Dendritic cell treated with granulocyte-macrophage colony-stimulating factor and Interleukin-4, amounts not matched to agents 40 ng/mL and 50 ng/mL, for 4 days (primary cell): ENCODE measurements at regions not wholly inside any gene's neighbourhood (a gene's known extent, or its start where the extent isn't known, plus 50 kb on each side); places are given as distances from the start of the nearest gene placed in this dataset.

ENCODE experiments used
- H3K27ac Mint-ChIP-seq: one replicate; pipeline ENCODE4 v1.8.0; 2022; ENCODE audit warnings: mild to moderate bottlenecking, mixed read lengths
- H3K27me3 Mint-ChIP-seq: one replicate; pipeline ENCODE4 v1.8.0; 2022; ENCODE audit warnings: mild to moderate bottlenecking, mixed read lengths
- H3K36me3 Mint-ChIP-seq: one replicate; pipeline ENCODE4 v1.8.0; 2022; ENCODE audit warnings: low read depth, mixed read lengths
- H3K4me1 Mint-ChIP-seq: one replicate; pipeline ENCODE4 v1.8.0; 2022; ENCODE audit warnings: low read depth, mixed read lengths
- H3K4me3 Mint-ChIP-seq: one replicate; pipeline ENCODE4 v1.8.0; 2022; ENCODE audit warnings: mild to moderate bottlenecking, moderate library complexity, mixed read lengths
- H3K9me3 Mint-ChIP-seq: one replicate; pipeline ENCODE4 v1.8.0; 2022; ENCODE audit warnings: mixed read lengths
- intact Hi-C: fragments of 100-400 bp; cut with micrococcal nuclease; formaldehyde crosslinking; loops from one replicate; pipeline ENCODE4 v1.15.0; 2022

- intact Hi-C loops = no loop called here
- H3K4me3 Mint-ChIP-seq = no peak overlapping the region
- H3K27ac Mint-ChIP-seq = no peak overlapping the region
- no peaks in the 10 kb centered on the region for H3K9me3 Mint-ChIP-seq
- no peaks in the 10 kb centered on the region for H3K4me1 Mint-ChIP-seq
- H3K27me3 Mint-ChIP-seq = no peaks in the 10 kb centered on the region
- no peaks in the 10 kb centered on the region for H3K36me3 Mint-ChIP-seq
Observed at GRCh38 chr11:115065314-115065713, 387.0 kb downstream of the NXPE2 start.

- H3K27ac Mint-ChIP-seq = no peak overlapping the region
- no peaks in the 10 kb centered on the region for H3K4me1 Mint-ChIP-seq
- no peaks in the 10 kb centered on the region for H3K9me3 Mint-ChIP-seq
- no peaks in the 10 kb centered on the region for H3K36me3 Mint-ChIP-seq
- H3K27me3 Mint-ChIP-seq = no peaks in the 10 kb centered on the region
- H3K4me3 Mint-ChIP-seq = no peak overlapping the region
- intact Hi-C loops = no loop called here
Observed at GRCh38 chr11:115065830-115066664, 387.7 kb downstream of the NXPE2 start.

GRCh38 chr11:115067471-115067870, 389.1 kb downstream of the NXPE2 start:
- Mint-ChIP-seq H3K36me3 (no peaks in the 10 kb centered on the region), H3K4me1 (no peaks in the 10 kb centered on the region), H3K4me3 (no peak overlapping the region), H3K9me3 (no peaks in the 10 kb centered on the region), H3K27me3 (no peaks in the 10 kb centered on the region), H3K27ac (no peak overlapping the region)
- intact Hi-C loops = no loop called here

GRCh38 chr11:115067900-115068530, 389.7 kb downstream of the NXPE2 start:
- no peaks in the 10 kb centered on the region for H3K27me3 Mint-ChIP-seq
- no peak overlapping the region for H3K27ac Mint-ChIP-seq
- H3K36me3 Mint-ChIP-seq = no peaks in the 10 kb centered on the region
- no peak overlapping the region for H3K4me3 Mint-ChIP-seq
- H3K4me1 Mint-ChIP-seq = no peaks in the 10 kb centered on the region
- intact Hi-C loops = no loop called here
- H3K9me3 Mint-ChIP-seq = no peaks in the 10 kb centered on the region

GRCh38 chr11:115069599-115069998, 391.3 kb downstream of the NXPE2 start:
- no peak overlapping the region for H3K4me3 Mint-ChIP-seq
- intact Hi-C loops = no loop called here
- H3K4me1 Mint-ChIP-seq = no peaks in the 10 kb centered on the region
- no peaks in the 10 kb centered on the region for H3K27me3 Mint-ChIP-seq
- H3K27ac Mint-ChIP-seq = no peak overlapping the region
- no peaks in the 10 kb centered on the region for H3K9me3 Mint-ChIP-seq
- H3K36me3 Mint-ChIP-seq = no peaks in the 10 kb centered on the region

- Mint-ChIP-seq H3K4me3 (no peak overlapping the region), H3K27me3 (no peaks in the 10 kb centered on the region), H3K4me1 (no peaks in the 10 kb centered on the region), H3K36me3 (no peaks in the 10 kb centered on the region), H3K9me3 (no peaks in the 10 kb centered on the region), H3K27ac (no peak overlapping the region)
- intact Hi-C loops = no loop called here
Observed at GRCh38 chr11:115075356-115075755, 397.0 kb downstream of the NXPE2 start.

GRCh38 chr11:115077740-115078139, 399.4 kb downstream of the NXPE2 start:
- Mint-ChIP-seq H3K4me1 (no peaks in the 10 kb centered on the region), H3K27me3 (no peaks in the 10 kb centered on the region), H3K4me3 (no peak overlapping the region), H3K27ac (no peak overlapping the region), H3K9me3 (no peaks in the 10 kb centered on the region), H3K36me3 (no peaks in the 10 kb centered on the region)
- intact Hi-C loops = no loop called here

GRCh38 chr11:115078461-115079438, 400.4 kb downstream of the NXPE2 start:
- H3K4me1 Mint-ChIP-seq = no peaks in the 10 kb centered on the region
- no peak overlapping the region for H3K27ac Mint-ChIP-seq
- no peaks in the 10 kb centered on the region for H3K9me3 Mint-ChIP-seq
- no peak overlapping the region for H3K4me3 Mint-ChIP-seq
- intact Hi-C loops = no loop called here
- peaks cover 2% of the 10 kb centered on the region for H3K27me3 Mint-ChIP-seq
- no peaks in the 10 kb centered on the region for H3K36me3 Mint-ChIP-seq

- Mint-ChIP-seq H3K4me1 (no peaks in the 10 kb centered on the region), H3K36me3 (no peaks in the 10 kb centered on the region), H3K4me3 (no peak overlapping the region), H3K27ac (no peak overlapping the region), H3K27me3 (peaks cover 2% of the 10 kb centered on the region), H3K9me3 (no peaks in the 10 kb centered on the region)
- intact Hi-C loops = no loop called here
Observed at GRCh38 chr11:115080923-115081680, 402.8 kb downstream of the NXPE2 start.

- intact Hi-C loops = no loop called here
- Mint-ChIP-seq H3K4me3 (no peak overlapping the region), H3K27me3 (peaks cover 2% of the 10 kb centered on the region), H3K36me3 (no peaks in the 10 kb centered on the region), H3K4me1 (no peaks in the 10 kb centered on the region), H3K27ac (no peak overlapping the region), H3K9me3 (no peaks in the 10 kb centered on the region)
Observed at GRCh38 chr11:115081972-115082371, 403.6 kb downstream of the NXPE2 start.

GRCh38 chr11:115083144-115083806, 404.9 kb downstream of the NXPE2 start:
- H3K36me3 Mint-ChIP-seq = no peaks in the 10 kb centered on the region
- peaks cover 2% of the 10 kb centered on the region for H3K27me3 Mint-ChIP-seq
- no peaks in the 10 kb centered on the region for H3K9me3 Mint-ChIP-seq
- no peak overlapping the region for H3K4me3 Mint-ChIP-seq
- no peak overlapping the region for H3K27ac Mint-ChIP-seq
- no peaks in the 10 kb centered on the region for H3K4me1 Mint-ChIP-seq
- intact Hi-C loops = no loop called here

- Mint-ChIP-seq H3K4me1 (no peaks in the 10 kb centered on the region), H3K36me3 (no peaks in the 10 kb centered on the region), H3K4me3 (no peak overlapping the region), H3K27ac (no peak overlapping the region), H3K9me3 (no peaks in the 10 kb centered on the region), H3K27me3 (peaks cover 2% of the 10 kb centered on the region)
- intact Hi-C loops = no loop called here
Observed at GRCh38 chr11:115084231-115084630, 405.9 kb downstream of the NXPE2 start.
